ENCODE measurements at regions not wholly inside any gene's neighbourhood (a gene's known extent, or its start where the extent isn't known, plus 50 kb on each side); places are given as distances from the start of the nearest gene placed in this dataset.
"Not testable (repeated sequence)": the region's sequence is repeated elsewhere in the genome, so short reads cannot be mapped to it uniquely, and the experiment has no call there.

DNA sequence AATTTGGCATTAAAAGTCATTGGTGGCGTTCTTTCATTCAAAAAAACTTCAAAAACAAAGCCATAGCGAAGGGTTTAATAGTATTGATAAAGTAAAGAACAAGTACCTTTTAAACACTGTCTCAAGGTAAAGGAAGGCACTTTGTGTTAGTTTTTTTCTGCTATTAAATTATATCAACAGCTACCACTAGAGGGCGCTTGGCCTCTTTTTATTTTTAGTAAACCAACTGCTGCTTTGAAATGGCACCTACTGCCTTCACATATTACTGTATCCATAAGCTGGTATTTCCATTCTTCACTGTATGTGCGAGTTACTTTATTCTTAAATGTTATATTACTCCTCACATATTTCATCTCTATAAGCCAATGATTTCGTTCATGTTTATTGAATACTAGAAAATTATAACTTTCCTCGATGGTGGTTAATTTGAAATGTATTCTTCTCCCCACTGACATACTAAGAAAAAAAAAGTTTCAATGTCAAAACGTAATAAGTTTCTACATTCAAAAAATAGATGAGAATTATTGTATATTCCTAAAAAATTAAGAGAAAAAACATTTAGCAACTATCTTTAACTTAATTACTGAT lies 125.7 kb upstream of the CXADR start:
- peak; percentile 62 for DNase-seq (ENCODE audit: low read depth)
- in situ Hi-C loops (cut with HindIII; ENCODE audit: low pct_unique_long_range_greater_than_20kb, low sequenced_read_pairs): no loop called here

GRCh38 chr21:17388226-17388625 lies 124.6 kb upstream of the CXADR start:
- no peak for DNase-seq (ENCODE audit: low read depth)
- in situ Hi-C loops (cut with HindIII; ENCODE audit: low pct_unique_long_range_greater_than_20kb, low sequenced_read_pairs): no loop called here

- DNase-seq (ENCODE audit: low read depth): no peak
- in situ Hi-C loops (cut with HindIII; ENCODE audit: low pct_unique_long_range_greater_than_20kb, low sequenced_read_pairs): no loop called here
Observed at GRCh38 chr21:17389311-17389710, 123.5 kb upstream of the CXADR start.

- no peak for DNase-seq (ENCODE audit: low read depth)
- in situ Hi-C loops (cut with HindIII; ENCODE audit: low pct_unique_long_range_greater_than_20kb, low sequenced_read_pairs): no loop called here
Observed at GRCh38 chr21:17390569-17390968, 122.3 kb upstream of the CXADR start.

GRCh38 chr21:17391811-17392340 lies 121.0 kb upstream of the CXADR start:
- in situ Hi-C loops (cut with HindIII; ENCODE audit: low pct_unique_long_range_greater_than_20kb, low sequenced_read_pairs): no loop called here

GRCh38 chr21:17393413-17393812 lies 119.4 kb upstream of the CXADR start:
- in situ Hi-C loops (cut with HindIII; ENCODE audit: low pct_unique_long_range_greater_than_20kb, low sequenced_read_pairs): no loop called here

More at GRCh38 chr21:17391811-17392340, 121.0 kb upstream of the CXADR start:
- no peak for DNase-seq (ENCODE audit: low read depth)

GRCh38 chr21:17396948-17397347 lies 115.9 kb upstream of the CXADR start:
- in situ Hi-C loops (cut with HindIII; ENCODE audit: low pct_unique_long_range_greater_than_20kb, low sequenced_read_pairs): no loop called here

More at GRCh38 chr21:17393413-17393812, 119.4 kb upstream of the CXADR start:
- no peak for DNase-seq (ENCODE audit: low read depth)

GRCh38 chr21:17397703-17398102 lies 115.1 kb upstream of the CXADR start:
- in situ Hi-C loops (cut with HindIII; ENCODE audit: low pct_unique_long_range_greater_than_20kb, low sequenced_read_pairs): no loop called here

More at GRCh38 chr21:17396948-17397347, 115.9 kb upstream of the CXADR start:
- no peak for DNase-seq (ENCODE audit: low read depth)

GRCh38 chr21:17398954-17399353 lies 113.9 kb upstream of the CXADR start:
- DNase-seq (ENCODE audit: low read depth); in situ Hi-C loops (cut with HindIII; ENCODE audit: low pct_unique_long_range_greater_than_20kb, low sequenced_read_pairs): not testable (repeated sequence)

More at GRCh38 chr21:17397703-17398102, 115.1 kb upstream of the CXADR start:
- no peak for DNase-seq (ENCODE audit: low read depth)

DNA sequence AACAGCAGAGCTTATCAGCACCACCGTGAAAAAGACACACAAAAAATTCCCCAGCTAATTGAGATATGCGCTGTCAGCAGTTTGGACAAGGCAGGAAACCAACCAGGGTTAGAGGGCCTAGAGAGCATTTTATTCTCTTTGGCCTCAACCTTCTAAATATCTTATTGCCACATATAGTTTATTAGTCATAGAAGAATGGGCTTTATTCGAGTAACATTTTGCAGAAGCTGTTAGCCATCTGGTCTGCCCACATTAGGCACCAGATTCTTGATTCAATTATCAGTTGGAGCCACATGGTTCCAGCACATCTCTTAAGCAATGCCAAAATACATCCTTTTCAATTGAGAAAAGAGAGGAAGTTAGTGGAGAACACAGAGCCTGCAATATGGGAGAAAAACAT lies 109.9 kb upstream of the CXADR start:
- no peak for DNase-seq (ENCODE audit: low read depth)
- in situ Hi-C loops (cut with HindIII; ENCODE audit: low pct_unique_long_range_greater_than_20kb, low sequenced_read_pairs): no loop called here

DNA sequence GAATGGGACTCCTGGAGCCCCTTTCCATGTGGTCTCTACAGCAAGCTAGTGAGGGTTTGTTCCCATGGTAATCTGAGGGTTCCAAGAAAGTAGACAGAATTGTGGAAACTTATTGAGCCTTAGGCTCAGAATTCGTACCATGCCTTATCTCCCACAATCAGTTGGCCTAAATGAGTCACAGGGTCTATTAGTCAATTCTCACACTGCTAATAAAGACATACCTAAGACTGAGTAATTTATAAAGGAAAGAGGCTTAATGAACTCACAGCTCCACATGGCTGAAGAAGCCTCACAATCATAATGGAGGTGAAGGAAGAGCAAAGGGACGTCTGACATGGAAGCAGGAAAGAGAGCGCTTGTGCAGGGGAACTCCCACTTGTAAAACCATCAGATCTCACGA lies 106.6 kb upstream of the CXADR start:
- in situ Hi-C loops (cut with HindIII; ENCODE audit: low pct_unique_long_range_greater_than_20kb, low sequenced_read_pairs): no loop called here
- DNase-seq (ENCODE audit: low read depth): no peak

DNA sequence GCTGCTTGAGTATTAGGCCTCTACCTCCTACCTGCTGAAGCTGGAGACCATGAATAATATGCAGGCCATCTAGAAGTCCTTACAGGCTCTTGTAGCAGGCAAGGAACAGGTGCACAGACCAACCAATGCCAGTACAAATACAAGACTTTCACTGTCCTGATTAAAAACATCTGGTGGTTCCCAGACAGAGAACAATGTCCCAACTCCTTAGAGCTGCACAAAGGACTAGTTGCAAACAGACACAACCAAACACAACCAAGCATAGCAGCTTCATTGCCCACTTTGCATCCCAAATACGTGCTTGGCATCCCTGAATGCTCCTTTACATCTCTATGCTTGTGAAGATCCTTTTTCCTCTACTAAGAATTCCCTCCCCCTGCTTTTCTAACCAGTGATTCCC lies 98.1 kb upstream of the CXADR start:
- in situ Hi-C loops (cut with HindIII; ENCODE audit: low pct_unique_long_range_greater_than_20kb, low sequenced_read_pairs): no loop called here
- no peak for DNase-seq (ENCODE audit: low read depth)

GRCh38 chr21:17416139-17416538 lies 96.7 kb upstream of the CXADR start:
- in situ Hi-C loops (cut with HindIII; ENCODE audit: low pct_unique_long_range_greater_than_20kb, low sequenced_read_pairs): no loop called here
- DNase-seq (ENCODE audit: low read depth): no peak

DNA sequence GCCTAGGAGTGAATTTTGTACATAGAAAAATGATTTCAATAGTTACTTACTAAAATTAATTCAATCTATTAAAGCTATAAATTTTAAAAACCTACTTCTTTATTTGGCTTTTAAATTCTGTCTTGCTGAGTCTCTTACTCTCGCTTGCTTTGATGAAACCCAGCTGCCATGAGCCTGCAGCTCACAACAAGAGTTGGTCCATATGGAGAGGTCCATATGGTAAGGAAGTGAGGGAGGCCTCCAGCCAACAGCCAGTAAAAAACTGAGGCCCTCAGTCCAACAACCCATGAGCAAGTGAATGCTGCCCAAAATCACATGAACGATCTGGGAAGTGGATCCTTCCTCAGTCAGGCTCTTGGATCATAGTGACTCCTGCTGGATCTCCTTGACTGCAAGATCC lies 89.9 kb upstream of the CXADR start:
- no peak for DNase-seq (ENCODE audit: low read depth)
- in situ Hi-C loops (cut with HindIII; ENCODE audit: low pct_unique_long_range_greater_than_20kb, low sequenced_read_pairs): no loop called here

GRCh38 chr21:17427157-17427556 lies 85.7 kb upstream of the CXADR start:
- no peak for DNase-seq (ENCODE audit: low read depth)
- in situ Hi-C loops (cut with HindIII; ENCODE audit: low pct_unique_long_range_greater_than_20kb, low sequenced_read_pairs): no loop called here

DNA sequence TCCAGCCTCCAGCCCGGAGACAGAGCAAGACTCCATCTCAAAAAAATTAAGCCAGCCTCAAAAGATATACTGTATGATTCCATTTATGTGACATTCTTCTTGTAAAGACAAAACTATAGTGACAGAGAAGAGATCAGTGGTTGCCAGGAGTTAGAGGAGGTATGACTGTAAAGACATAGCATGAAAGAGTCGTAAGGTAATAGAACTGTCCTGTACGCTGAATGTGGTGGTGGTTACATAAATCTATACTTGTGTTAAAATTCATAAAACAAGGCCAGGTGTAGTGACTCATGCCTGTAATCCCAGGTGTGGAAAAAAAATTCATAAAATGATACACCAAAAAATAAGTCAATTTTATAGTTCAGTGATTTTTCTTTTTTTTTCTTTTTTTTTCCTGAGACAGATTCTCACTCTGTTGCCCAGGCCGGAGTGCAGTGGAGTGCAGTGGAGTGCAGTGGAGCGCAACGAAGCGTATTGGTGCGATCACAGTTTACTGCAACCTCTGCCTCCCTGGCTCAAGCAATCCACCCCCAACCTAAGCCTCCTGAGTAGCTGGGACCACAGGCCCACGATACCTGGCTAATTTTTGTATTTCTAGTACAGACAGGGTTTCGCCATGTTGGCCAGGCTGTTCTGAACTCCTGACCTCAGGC lies 84.9 kb upstream of the CXADR start:
- in situ Hi-C loops (cut with HindIII; ENCODE audit: low pct_unique_long_range_greater_than_20kb, low sequenced_read_pairs): no loop called here
- DNase-seq (ENCODE audit: low read depth): peak; percentile 74

- in situ Hi-C loops (cut with HindIII; ENCODE audit: low pct_unique_long_range_greater_than_20kb, low sequenced_read_pairs): no loop called here
- DNase-seq (ENCODE audit: low read depth): peak; percentile 66
Observed at GRCh38 chr21:17428484-17428869, 84.4 kb upstream of the CXADR start.

- in situ Hi-C loops (cut with HindIII; ENCODE audit: low pct_unique_long_range_greater_than_20kb, low sequenced_read_pairs): no loop called here
- no peak for DNase-seq (ENCODE audit: low read depth)
Observed at GRCh38 chr21:17428980-17429379, 83.9 kb upstream of the CXADR start.

GRCh38 chr21:17429936-17430335 lies 82.9 kb upstream of the CXADR start:
- DNase-seq (ENCODE audit: low read depth): no peak
- in situ Hi-C loops (cut with HindIII; ENCODE audit: low pct_unique_long_range_greater_than_20kb, low sequenced_read_pairs): no loop called here

DNA sequence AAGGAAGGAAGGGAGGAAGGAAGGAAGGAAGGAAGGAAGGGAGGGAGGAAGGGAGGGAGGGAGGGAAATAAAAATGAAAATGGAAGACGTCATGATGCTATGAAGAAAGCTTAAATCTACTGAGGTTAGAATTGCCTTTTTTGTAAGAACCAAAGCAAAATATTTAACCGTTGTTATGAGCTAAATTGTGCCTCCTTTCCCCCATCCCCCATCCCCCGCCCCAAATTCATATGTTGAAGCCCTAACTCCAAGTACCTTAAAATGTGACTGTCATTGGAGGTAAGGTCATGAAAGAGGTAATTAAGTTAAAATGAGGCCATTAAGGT lies 80.1 kb upstream of the CXADR start:
- no peak for DNase-seq (ENCODE audit: low read depth)

More for the DNA sequence above, 80.1 kb upstream of the CXADR start:
- in situ Hi-C loops (cut with HindIII; ENCODE audit: low pct_unique_long_range_greater_than_20kb, low sequenced_read_pairs): no loop called here
